SU-DHL-6 (cell line): ENCODE measurements at regions not wholly inside any gene's neighbourhood (a gene's known extent, or its start where the extent isn't known, plus 50 kb on each side); places are given as distances from the start of the nearest gene placed in this dataset.

Source experiments
- H2AFZ ChIP-seq: fragments of 200-600 bp; sonication (generic); 2 replicates; pipeline ENCODE4 v1.6.1; 2014; ENCODE audit warnings: low read depth, mild to moderate bottlenecking, moderate library complexity, mixed read lengths, antibody characterized with exemption, low read length; ENCODE audit not compliant: severe bottlenecking
- H3F3A ChIP-seq: fragments of 200-600 bp; shearing (Covaris generic); 2 replicates; pipeline ENCODE4 v1.6.0; 2016; ENCODE audit warnings: antibody characterized with exemption, mild to moderate bottlenecking; ENCODE audit not compliant: insufficient read depth
- H3K27ac ChIP-seq: fragments of 200-600 bp; sonication (generic); 2 replicates; pipeline ENCODE4 v1.5.1; 2016; ENCODE audit warnings: low read depth, mild to moderate bottlenecking, low read length, moderate library complexity, mixed read lengths
- H3K27me3 ChIP-seq: fragments of 200-600 bp; sonication (generic), shearing (Covaris generic); 2 replicates; pipeline ENCODE4 v1.6.0; 2014; ENCODE audit warnings: mild to moderate bottlenecking, low read length
- H3K36me3 ChIP-seq: fragments of 200-600 bp; sonication (generic); 2 replicates; pipeline ENCODE4 v1.6.1; 2014; ENCODE audit warnings: mild to moderate bottlenecking, low read length, mixed read lengths
- H3K4me2 ChIP-seq: fragments of 300-600, 200-600 bp; shearing (Covaris generic), sonication (generic); 2 replicates; pipeline ENCODE4 v1.6.0; 2014; ENCODE audit warnings: low read length, low read depth, mild to moderate bottlenecking; ENCODE audit not compliant: poor library complexity, severe bottlenecking
- H3K4me3 ChIP-seq: fragments of 200-600 bp; sonication (generic); 2 replicates; pipeline ENCODE4 v1.5.1; 2014; ENCODE audit warnings: antibody characterized with exemption, low read length, mild to moderate bottlenecking, mixed read lengths; ENCODE audit not compliant: insufficient read depth, poor library complexity, severe bottlenecking
- H3K79me2 ChIP-seq: fragments of 200-600 bp; sonication (generic); 2 replicates; pipeline ENCODE4 v1.6.1; 2014; ENCODE audit warnings: mild to moderate bottlenecking, low read length, moderate library complexity; ENCODE audit not compliant: insufficient read depth
- H3K9ac ChIP-seq: fragments of 200-600 bp; sonication (generic); 2 replicates; pipeline ENCODE4 v1.7.0; 2014; ENCODE audit warnings: mild to moderate bottlenecking, low read length
- H3K9me2 ChIP-seq: fragments of 200-600 bp; sonication (generic); replicated peaks from 2 replicates; pipeline ENCODE4 v1.6.1; 2014; ENCODE audit warnings: low read length; ENCODE audit not compliant: insufficient read depth
- H3K9me3 ChIP-seq: fragments of 200-600 bp; sonication (generic); 2 replicates; pipeline ENCODE4 v1.6.1; 2014; ENCODE audit warnings: low read length, mixed read lengths; ENCODE audit not compliant: insufficient read depth
- H4K20me1 ChIP-seq: fragments of 200-600 bp; sonication (generic); 2 replicates; pipeline ENCODE4 v1.6.1; 2014; ENCODE audit warnings: low read depth, mild to moderate bottlenecking, antibody characterized with exemption, low read length, moderate library complexity, mixed read lengths
- EZH2phosphoT487 ChIP-seq: fragments of 200-600 bp; sonication (generic), shearing (Covaris generic); conservative IDR thresholded peaks from 2 replicates; pipeline ENCODE4 v1.6.1; 2018; ENCODE audit warnings: mild to moderate bottlenecking, antibody characterized with exemption, low read length, moderate library complexity, mixed read lengths
- TF ChIP-seq, protein P1 (sequence below): fragments of 200-600 bp; sonication (generic); IDR thresholded peaks from one replicate; pipeline ENCODE4 v1.5.1; 2017; ENCODE audit warnings: antibody characterized with exemption, mild to moderate bottlenecking, low read length, moderate library complexity; ENCODE audit not compliant: insufficient read depth, poor library complexity, severe bottlenecking

- Histone ChIP-seq H3K27me3 (no peaks in the 10 kb centered on the region), H3K79me2 (no peaks in the 10 kb centered on the region), H3K4me2 (no peak overlapping the region), H3K9me3 (no peaks in the 10 kb centered on the region), H3K9ac (no peak overlapping the region), H3K27ac (no peak overlapping the region), H3F3A (no peaks in the 10 kb centered on the region), H3K4me3 (no peak overlapping the region), H2AFZ (no peak overlapping the region), H3K9me2 (no peaks in the 10 kb centered on the region), H3K36me3 (no peaks in the 10 kb centered on the region), H4K20me1 (no peaks in the 10 kb centered on the region)
- TF ChIP-seq, protein P1, sequence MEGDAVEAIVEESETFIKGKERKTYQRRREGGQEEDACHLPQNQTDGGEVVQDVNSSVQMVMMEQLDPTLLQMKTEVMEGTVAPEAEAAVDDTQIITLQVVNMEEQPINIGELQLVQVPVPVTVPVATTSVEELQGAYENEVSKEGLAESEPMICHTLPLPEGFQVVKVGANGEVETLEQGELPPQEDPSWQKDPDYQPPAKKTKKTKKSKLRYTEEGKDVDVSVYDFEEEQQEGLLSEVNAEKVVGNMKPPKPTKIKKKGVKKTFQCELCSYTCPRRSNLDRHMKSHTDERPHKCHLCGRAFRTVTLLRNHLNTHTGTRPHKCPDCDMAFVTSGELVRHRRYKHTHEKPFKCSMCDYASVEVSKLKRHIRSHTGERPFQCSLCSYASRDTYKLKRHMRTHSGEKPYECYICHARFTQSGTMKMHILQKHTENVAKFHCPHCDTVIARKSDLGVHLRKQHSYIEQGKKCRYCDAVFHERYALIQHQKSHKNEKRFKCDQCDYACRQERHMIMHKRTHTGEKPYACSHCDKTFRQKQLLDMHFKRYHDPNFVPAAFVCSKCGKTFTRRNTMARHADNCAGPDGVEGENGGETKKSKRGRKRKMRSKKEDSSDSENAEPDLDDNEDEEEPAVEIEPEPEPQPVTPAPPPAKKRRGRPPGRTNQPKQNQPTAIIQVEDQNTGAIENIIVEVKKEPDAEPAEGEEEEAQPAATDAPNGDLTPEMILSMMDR: no peak
- TF ChIP-seq EZH2phosphoT487: no peak
These were observed 299.5 kb upstream of the KCNMB2 start for GRCh38 chr3:178236555-178237277.

GRCh38 chr3:178238179-178238578, 298.1 kb upstream of the KCNMB2 start:
- no peaks in the 10 kb centered on the region for H3K9me3 ChIP-seq
- no peak overlapping the region for H3K9ac ChIP-seq
- no peaks in the 10 kb centered on the region for H3F3A ChIP-seq
- no peak overlapping the region for H3K27ac ChIP-seq
- no peaks in the 10 kb centered on the region for H3K79me2 ChIP-seq
- TF ChIP-seq, protein P1: no peak
- no peak for TF ChIP-seq EZH2phosphoT487
- no peaks in the 10 kb centered on the region for H4K20me1 ChIP-seq
- no peaks in the 10 kb centered on the region for H3K27me3 ChIP-seq
- no peak overlapping the region for H3K4me2 ChIP-seq
- H2AFZ ChIP-seq: no peak overlapping the region
- H3K4me3 ChIP-seq: no peak overlapping the region
- no peaks in the 10 kb centered on the region for H3K36me3 ChIP-seq
- no peaks in the 10 kb centered on the region for H3K9me2 ChIP-seq

- Histone ChIP-seq H3F3A (no peaks in the 10 kb centered on the region), H3K4me3 (no peak overlapping the region), H3K9me3 (no peaks in the 10 kb centered on the region), H3K9ac (no peak overlapping the region), H3K27ac (no peak overlapping the region), H2AFZ (no peak overlapping the region), H3K27me3 (no peaks in the 10 kb centered on the region), H3K9me2 (no peaks in the 10 kb centered on the region), H3K4me2 (no peak overlapping the region), H3K36me3 (no peaks in the 10 kb centered on the region), H4K20me1 (no peaks in the 10 kb centered on the region), H3K79me2 (no peaks in the 10 kb centered on the region)
- TF ChIP-seq EZH2phosphoT487: no peak
- TF ChIP-seq, protein P1: no peak
These were observed 291.2 kb upstream of the KCNMB2 start for GRCh38 chr3:178244733-178245709.
